ENCODE measurements at regions not wholly inside any gene's neighbourhood (a gene's known extent, or its start where the extent isn't known, plus 50 kb on each side); places are given as distances from the start of the nearest gene placed in this dataset.

DNA sequence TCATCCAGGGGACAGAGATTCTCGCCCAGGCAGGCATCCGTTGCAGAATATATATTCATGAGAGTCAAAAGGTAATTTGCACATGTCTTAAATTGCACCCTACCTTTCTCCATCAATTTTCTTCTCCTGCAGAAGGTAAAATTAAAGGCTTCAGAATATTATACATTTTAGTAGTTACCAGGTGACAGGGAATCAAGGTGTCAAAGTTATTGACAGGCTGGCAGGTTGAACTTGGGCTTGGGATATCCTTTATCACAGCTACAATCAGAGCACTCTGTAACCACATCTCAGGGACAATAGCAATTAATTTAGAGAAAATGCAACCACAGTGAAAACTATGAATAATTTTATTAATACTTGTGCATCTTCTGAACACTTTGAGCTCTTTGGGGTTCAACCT, 66.9 kb upstream of the GSC start:
- Histone ChIP-seq H3K79me2 (ENCODE audit: control insufficient read depth, low read length) (no peaks in the 10 kb centered on the region), H4K20me1 (ENCODE audit: control insufficient read depth, insufficient read depth, low read depth, low read length) (no peaks in the 10 kb centered on the region), H3F3A (ENCODE audit: control insufficient read depth, insufficient read depth) (no peaks in the 10 kb centered on the region), H3K4me3 (ENCODE audit: low read length) (no peak overlapping the region), H3K4me2 (ENCODE audit: low read length) (no peak overlapping the region), H3K9me3 (ENCODE audit: control insufficient read depth, insufficient read depth, low read length) (no peaks in the 10 kb centered on the region; the same call in 1 of the 2 replicates), H3K27ac (ENCODE audit: low read depth, low read length) (no peak overlapping the region), H3K9me2 (replicated peaks; ENCODE audit: control insufficient read depth, low read length) (no peaks in the 10 kb centered on the region), H3K36me3 (ENCODE audit: control insufficient read depth, low read length) (no peaks in the 10 kb centered on the region), H3K4me1 (ENCODE audit: control insufficient read depth, low read length) (no peaks in the 10 kb centered on the region), H3K27me3 (ENCODE audit: control insufficient read depth, low read length) (no peaks in the 10 kb centered on the region)
- TF ChIP-seq, protein P1, sequence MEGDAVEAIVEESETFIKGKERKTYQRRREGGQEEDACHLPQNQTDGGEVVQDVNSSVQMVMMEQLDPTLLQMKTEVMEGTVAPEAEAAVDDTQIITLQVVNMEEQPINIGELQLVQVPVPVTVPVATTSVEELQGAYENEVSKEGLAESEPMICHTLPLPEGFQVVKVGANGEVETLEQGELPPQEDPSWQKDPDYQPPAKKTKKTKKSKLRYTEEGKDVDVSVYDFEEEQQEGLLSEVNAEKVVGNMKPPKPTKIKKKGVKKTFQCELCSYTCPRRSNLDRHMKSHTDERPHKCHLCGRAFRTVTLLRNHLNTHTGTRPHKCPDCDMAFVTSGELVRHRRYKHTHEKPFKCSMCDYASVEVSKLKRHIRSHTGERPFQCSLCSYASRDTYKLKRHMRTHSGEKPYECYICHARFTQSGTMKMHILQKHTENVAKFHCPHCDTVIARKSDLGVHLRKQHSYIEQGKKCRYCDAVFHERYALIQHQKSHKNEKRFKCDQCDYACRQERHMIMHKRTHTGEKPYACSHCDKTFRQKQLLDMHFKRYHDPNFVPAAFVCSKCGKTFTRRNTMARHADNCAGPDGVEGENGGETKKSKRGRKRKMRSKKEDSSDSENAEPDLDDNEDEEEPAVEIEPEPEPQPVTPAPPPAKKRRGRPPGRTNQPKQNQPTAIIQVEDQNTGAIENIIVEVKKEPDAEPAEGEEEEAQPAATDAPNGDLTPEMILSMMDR (IDR thresholded peaks at IDR 0.05; ENCODE audit: low read depth, low read length, poor library complexity, severe bottlenecking), result no peak
- TF ChIP-seq EZH2phosphoT487 (IDR thresholded peaks at IDR 0.05; ENCODE audit: borderline replicate concordance, low read length), result no peak

DNA sequence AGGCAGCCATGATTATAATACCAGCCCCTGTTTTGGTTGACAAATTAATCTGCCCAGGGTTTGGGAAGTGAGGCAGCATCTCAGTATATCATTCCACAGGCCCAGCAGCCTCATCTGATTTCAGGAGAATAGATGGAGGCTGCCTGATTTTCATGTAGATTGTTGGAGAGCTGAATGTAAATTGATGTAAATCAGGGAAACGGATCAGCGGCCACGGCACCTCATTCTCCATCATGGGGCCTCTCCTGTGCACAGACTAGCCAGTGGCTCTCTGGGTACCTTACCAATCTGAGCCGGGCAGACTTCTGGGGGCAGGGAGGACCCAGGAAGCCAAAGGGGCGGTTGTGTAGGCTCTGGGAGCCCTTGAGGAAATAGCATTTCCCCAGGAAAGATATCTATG, 63.7 kb upstream of the GSC start:
- no peaks in the 10 kb centered on the region for H3K36me3 ChIP-seq (ENCODE audit: control insufficient read depth, low read length)
- H3K4me1 ChIP-seq (ENCODE audit: control insufficient read depth, low read length), result no peaks in the 10 kb centered on the region
- H3K4me2 ChIP-seq (ENCODE audit: low read length), result no peak overlapping the region
- H3K9me3 ChIP-seq (ENCODE audit: control insufficient read depth, insufficient read depth, low read length), result no peaks in the 10 kb centered on the region; the same call in 1 of the 2 replicates
- no peaks in the 10 kb centered on the region for H4K20me1 ChIP-seq (ENCODE audit: control insufficient read depth, insufficient read depth, low read depth, low read length)
- no peaks in the 10 kb centered on the region for H3F3A ChIP-seq (ENCODE audit: control insufficient read depth, insufficient read depth)
- no peaks in the 10 kb centered on the region for H3K79me2 ChIP-seq (ENCODE audit: control insufficient read depth, low read length)
- TF ChIP-seq, protein P1 (IDR thresholded peaks at IDR 0.05; ENCODE audit: low read depth, low read length, poor library complexity, severe bottlenecking), result no peak
- TF ChIP-seq EZH2phosphoT487 (IDR thresholded peaks at IDR 0.05; ENCODE audit: borderline replicate concordance, low read length), result no peak
- H3K4me3 ChIP-seq (ENCODE audit: low read length), result no peak overlapping the region
- no peak overlapping the region for H3K27ac ChIP-seq (ENCODE audit: low read depth, low read length)
- H3K27me3 ChIP-seq (ENCODE audit: control insufficient read depth, low read length), result no peaks in the 10 kb centered on the region
- H3K9me2 ChIP-seq (replicated peaks; ENCODE audit: control insufficient read depth, low read length), result no peaks in the 10 kb centered on the region

DNA sequence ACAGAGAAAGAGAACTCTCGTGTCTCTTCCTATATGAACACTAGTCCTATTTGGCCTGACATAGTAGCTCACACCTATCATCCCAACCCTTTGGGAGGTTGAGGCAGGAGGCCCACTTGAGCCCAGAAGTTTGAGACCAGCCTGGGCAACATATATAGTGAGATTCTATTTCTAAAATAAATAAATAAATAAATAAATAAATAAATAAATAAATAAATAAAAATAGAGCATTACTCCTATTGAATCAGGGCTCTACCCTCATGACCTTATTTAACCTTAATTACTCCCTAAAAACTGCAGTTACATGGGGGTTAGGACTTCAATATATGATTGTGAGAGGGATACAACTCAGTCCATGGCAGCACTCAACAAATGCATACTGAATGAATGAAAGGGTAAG, 61.2 kb upstream of the GSC start:
- H3K9me3 ChIP-seq (ENCODE audit: control insufficient read depth, insufficient read depth, low read length), result no peaks in the 10 kb centered on the region; the same call in 1 of the 2 replicates
- H3K27me3 ChIP-seq (ENCODE audit: control insufficient read depth, low read length), result no peaks in the 10 kb centered on the region
- H3K27ac ChIP-seq (ENCODE audit: low read depth, low read length), result no peak overlapping the region
- no peaks in the 10 kb centered on the region for H3K36me3 ChIP-seq (ENCODE audit: control insufficient read depth, low read length)
- TF ChIP-seq, protein P1 (IDR thresholded peaks at IDR 0.05; ENCODE audit: low read depth, low read length, poor library complexity, severe bottlenecking), result no peak
- TF ChIP-seq EZH2phosphoT487 (IDR thresholded peaks at IDR 0.05; ENCODE audit: borderline replicate concordance, low read length), result no peak
- H3K79me2 ChIP-seq (ENCODE audit: control insufficient read depth, low read length), result no peaks in the 10 kb centered on the region
- no peak overlapping the region for H3K4me2 ChIP-seq (ENCODE audit: low read length)
- H3K9me2 ChIP-seq (replicated peaks; ENCODE audit: control insufficient read depth, low read length), result no peaks in the 10 kb centered on the region
- no peaks in the 10 kb centered on the region for H3F3A ChIP-seq (ENCODE audit: control insufficient read depth, insufficient read depth)
- H3K4me1 ChIP-seq (ENCODE audit: control insufficient read depth, low read length), result no peaks in the 10 kb centered on the region
- H4K20me1 ChIP-seq (ENCODE audit: control insufficient read depth, insufficient read depth, low read depth, low read length), result no peaks in the 10 kb centered on the region
- H3K4me3 ChIP-seq (ENCODE audit: low read length), result no peak overlapping the region

Measured in DOHH2 (cell line).